OCI-LY3 (cell line): ENCODE measurements at regions not wholly inside any gene's neighbourhood (a gene's known extent, or its start where the extent isn't known, plus 50 kb on each side); places are given as distances from the start of the nearest gene placed in this dataset.

Source experiments
- H2AFZ ChIP-seq: fragments of 200-600, 300-600 bp; shearing (Covaris generic); 2 replicates; pipeline ENCODE4 v1.6.0; 2014; ENCODE audit warnings: antibody characterized with exemption, low read depth, low read length
- H3K27ac ChIP-seq: fragments of 200-600, 300-600 bp; sonication (generic); 2 replicates; pipeline ENCODE4 v1.5.1; 2014; ENCODE audit warnings: mild to moderate bottlenecking, low read length, moderate library complexity, mixed read lengths
- H3K27me3 ChIP-seq: fragments of 200-600, 300-600 bp; sonication (generic); 2 replicates; pipeline ENCODE4 v1.6.1; 2014; ENCODE audit warnings: low read depth, low read length, mixed read lengths
- H3K36me3 ChIP-seq: fragments of 200-600, 300-600 bp; sonication (generic); replicated peaks from 2 replicates; pipeline ENCODE3; 2014; ENCODE audit warnings: low read depth, low read length, mixed read lengths
- H3K4me1 ChIP-seq: fragments of 300-600, 200-600 bp; sonication (generic); 2 replicates; pipeline ENCODE4 v1.6.1; 2014; ENCODE audit warnings: low read length, mixed read lengths
- H3K4me2 ChIP-seq: fragments of 200-600, 300-600 bp; sonication (generic); 2 replicates; pipeline ENCODE4 v1.6.1; 2014; ENCODE audit warnings: low read length, mixed read lengths
- H3K4me3 ChIP-seq: fragments of 300-600, 200-600 bp; sonication (generic); 2 replicates; pipeline ENCODE4 v1.5.1; 2014; ENCODE audit warnings: antibody characterized with exemption, mild to moderate bottlenecking, low read length, moderate library complexity
- H3K79me2 ChIP-seq: fragments of 300-600, 200-600 bp; shearing (Covaris generic); 2 replicates; pipeline ENCODE4 v1.6.1; 2014; ENCODE audit warnings: mild to moderate bottlenecking, low read length, mixed read lengths
- H3K9ac ChIP-seq: fragments of 300-600, 200-600 bp; shearing (Covaris generic); 2 replicates; pipeline ENCODE4 v1.6.0; 2014; ENCODE audit warnings: mild to moderate bottlenecking, low read length, moderate library complexity
- H3K9me3 ChIP-seq: fragments of 200-600, 300-600 bp; shearing (Covaris generic); 2 replicates; pipeline ENCODE4 v1.6.1; 2014; ENCODE audit warnings: low read length, mixed read lengths; ENCODE audit not compliant: insufficient read depth
- H4K20me1 ChIP-seq: fragments of 200-600, 300-600 bp; sonication (generic); 2 replicates; pipeline ENCODE4 v1.6.1; 2016; ENCODE audit warnings: low read length, mixed read lengths; ENCODE audit not compliant: insufficient read depth
- EZH2phosphoT487 ChIP-seq: fragments of 200-600 bp; shearing (Covaris generic); IDR thresholded peaks from 2 replicates; pipeline ENCODE4 v1.6.1; 2018; ENCODE audit warnings: antibody characterized with exemption, mixed run types, low read depth
- TF ChIP-seq, protein P1 (sequence below): fragments of 200-600, 300-600 bp; sonication (generic); IDR thresholded peaks from 2 replicates; pipeline ENCODE4 v1.5.1; 2014; ENCODE audit warnings: antibody characterized with exemption, low read length, low read depth

DNA sequence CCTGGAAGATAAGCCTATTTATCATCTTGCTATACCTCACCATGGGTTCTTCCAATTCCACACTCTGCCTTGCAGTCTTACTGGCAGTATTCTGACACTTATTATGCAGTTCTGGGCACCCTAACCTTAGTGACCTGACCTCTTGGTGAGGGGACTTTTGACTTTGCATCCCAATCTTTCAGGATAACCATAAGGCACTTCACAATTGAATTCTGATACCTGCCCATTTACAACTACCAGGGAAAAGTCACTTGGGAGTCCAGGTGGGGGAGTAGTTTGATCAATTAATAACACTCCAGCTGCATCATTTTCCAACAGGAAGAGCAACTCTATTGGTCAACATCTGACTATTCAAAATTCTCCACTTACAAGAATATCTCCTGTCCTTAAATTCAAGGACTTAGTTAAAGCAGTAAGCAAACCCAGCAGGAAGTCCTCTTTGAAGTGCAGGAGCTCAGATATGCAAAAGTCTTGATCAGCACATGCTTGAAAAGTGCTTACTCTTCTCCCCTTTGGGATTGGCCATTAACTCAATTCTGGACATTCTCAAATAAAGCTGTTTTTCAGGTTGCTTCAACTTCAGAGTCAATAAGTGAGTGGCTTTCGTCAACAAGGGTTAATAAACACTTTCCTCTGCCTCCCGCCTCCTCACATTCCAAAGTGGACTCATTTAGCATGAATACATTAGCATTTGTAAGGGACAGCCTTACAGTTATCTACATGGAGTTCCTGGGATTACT is 177.4 kb upstream of the NRIP1 start:
- no peak overlapping the region for H3K4me2 ChIP-seq
- TF ChIP-seq EZH2phosphoT487: no peak
- TF ChIP-seq, protein P1, sequence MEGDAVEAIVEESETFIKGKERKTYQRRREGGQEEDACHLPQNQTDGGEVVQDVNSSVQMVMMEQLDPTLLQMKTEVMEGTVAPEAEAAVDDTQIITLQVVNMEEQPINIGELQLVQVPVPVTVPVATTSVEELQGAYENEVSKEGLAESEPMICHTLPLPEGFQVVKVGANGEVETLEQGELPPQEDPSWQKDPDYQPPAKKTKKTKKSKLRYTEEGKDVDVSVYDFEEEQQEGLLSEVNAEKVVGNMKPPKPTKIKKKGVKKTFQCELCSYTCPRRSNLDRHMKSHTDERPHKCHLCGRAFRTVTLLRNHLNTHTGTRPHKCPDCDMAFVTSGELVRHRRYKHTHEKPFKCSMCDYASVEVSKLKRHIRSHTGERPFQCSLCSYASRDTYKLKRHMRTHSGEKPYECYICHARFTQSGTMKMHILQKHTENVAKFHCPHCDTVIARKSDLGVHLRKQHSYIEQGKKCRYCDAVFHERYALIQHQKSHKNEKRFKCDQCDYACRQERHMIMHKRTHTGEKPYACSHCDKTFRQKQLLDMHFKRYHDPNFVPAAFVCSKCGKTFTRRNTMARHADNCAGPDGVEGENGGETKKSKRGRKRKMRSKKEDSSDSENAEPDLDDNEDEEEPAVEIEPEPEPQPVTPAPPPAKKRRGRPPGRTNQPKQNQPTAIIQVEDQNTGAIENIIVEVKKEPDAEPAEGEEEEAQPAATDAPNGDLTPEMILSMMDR: no peak
- H2AFZ ChIP-seq: no peak overlapping the region
- H3K4me1 ChIP-seq: no peaks in the 10 kb centered on the region
- H4K20me1 ChIP-seq: no peaks in the 10 kb centered on the region
- H3K4me3 ChIP-seq: no peak overlapping the region
- H3K36me3 ChIP-seq: no peaks in the 10 kb centered on the region
- H3K27ac ChIP-seq: no peak overlapping the region
- H3K27me3 ChIP-seq: no peaks in the 10 kb centered on the region
- H3K79me2 ChIP-seq: no peaks in the 10 kb centered on the region
- H3K9ac ChIP-seq: no peak overlapping the region
- H3K9me3 ChIP-seq: no peaks in the 10 kb centered on the region

DNA sequence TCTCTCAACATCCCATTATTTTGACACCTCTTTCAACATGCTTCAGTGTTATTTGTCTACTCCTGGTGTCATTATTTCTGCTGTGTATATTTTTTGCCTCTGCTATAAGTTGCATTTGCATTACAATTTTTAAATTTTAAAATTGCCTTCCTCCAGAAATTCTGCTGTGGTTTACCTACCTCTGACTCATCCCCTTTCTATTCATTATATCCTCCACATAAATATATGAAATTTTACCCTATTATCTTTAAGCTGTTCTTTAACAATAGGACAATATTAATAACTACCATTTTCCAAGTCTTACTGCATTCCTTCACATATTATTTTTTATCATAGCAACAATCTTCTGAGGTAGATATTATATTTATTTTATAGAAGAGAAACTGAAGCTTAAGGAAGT is 178.1 kb upstream of the NRIP1 start:
- no peaks in the 10 kb centered on the region for H4K20me1 ChIP-seq
- H3K9me3 ChIP-seq: no peaks in the 10 kb centered on the region
- H3K9ac ChIP-seq: no peak overlapping the region
- H3K36me3 ChIP-seq: no peaks in the 10 kb centered on the region
- H3K27me3 ChIP-seq: no peaks in the 10 kb centered on the region
- H3K4me2 ChIP-seq: no peak overlapping the region
- no peak overlapping the region for H3K27ac ChIP-seq
- TF ChIP-seq, protein P1: no peak
- no peak for TF ChIP-seq EZH2phosphoT487
- no peak overlapping the region for H2AFZ ChIP-seq
- no peaks in the 10 kb centered on the region for H3K79me2 ChIP-seq
- no peaks in the 10 kb centered on the region for H3K4me1 ChIP-seq
- H3K4me3 ChIP-seq: no peak overlapping the region

DNA sequence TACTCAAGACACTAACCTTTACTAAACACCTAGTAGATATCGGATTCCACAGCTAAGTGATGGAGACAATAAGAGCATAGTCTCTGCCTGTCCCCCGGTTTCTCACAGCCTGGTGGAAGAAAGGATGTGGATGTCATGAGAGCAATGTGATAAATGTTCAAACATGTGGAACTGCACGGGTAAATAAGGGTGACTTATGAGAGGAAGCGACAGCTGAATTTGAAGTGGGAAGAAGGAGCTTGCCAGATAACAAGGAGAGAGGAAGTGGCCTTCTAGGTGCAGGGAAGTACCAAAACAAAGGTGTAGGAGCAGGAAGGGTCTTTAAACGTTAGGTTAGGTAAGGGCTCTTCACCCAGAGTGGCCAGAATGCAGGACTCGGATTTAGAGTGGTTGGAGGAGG is 178.6 kb upstream of the NRIP1 start:
- Histone ChIP-seq H3K4me2 (no peak overlapping the region), H3K9ac (no peak overlapping the region), H3K27me3 (no peaks in the 10 kb centered on the region), H3K4me3 (no peak overlapping the region), H3K79me2 (no peaks in the 10 kb centered on the region), H3K36me3 (no peaks in the 10 kb centered on the region), H3K27ac (no peak overlapping the region), H3K4me1 (no peaks in the 10 kb centered on the region), H4K20me1 (no peaks in the 10 kb centered on the region), H2AFZ (no peak overlapping the region), H3K9me3 (no peaks in the 10 kb centered on the region)
- TF ChIP-seq, protein P1: no peak
- TF ChIP-seq EZH2phosphoT487: no peak

DNA sequence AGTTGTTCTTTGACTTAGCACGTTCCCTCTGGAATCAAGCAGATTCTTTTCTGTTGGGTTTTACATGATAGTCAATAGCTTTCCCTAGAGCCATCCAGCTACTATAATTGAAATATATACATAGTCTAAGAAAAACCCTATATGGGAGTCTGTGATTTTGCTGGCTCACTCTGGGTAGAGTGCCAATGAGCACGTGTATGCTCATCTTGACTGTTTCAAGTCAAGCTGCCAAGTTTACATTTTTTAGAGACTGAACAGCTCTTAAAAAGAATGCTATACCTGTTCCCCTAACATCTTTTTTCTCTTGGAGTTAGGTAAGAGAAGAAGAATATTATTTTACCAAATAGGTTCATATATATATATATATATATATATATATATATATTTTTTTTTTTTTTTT is 182.8 kb upstream of the NRIP1 start:
- H3K79me2 ChIP-seq: no peaks in the 10 kb centered on the region
- H3K4me1 ChIP-seq: no peaks in the 10 kb centered on the region
- H3K4me3 ChIP-seq: no peak overlapping the region
- no peak overlapping the region for H3K9ac ChIP-seq
- H4K20me1 ChIP-seq: no peaks in the 10 kb centered on the region
- H3K27ac ChIP-seq: no peak overlapping the region
- H3K27me3 ChIP-seq: no peaks in the 10 kb centered on the region
- H2AFZ ChIP-seq: no peak overlapping the region
- no peaks in the 10 kb centered on the region for H3K9me3 ChIP-seq
- TF ChIP-seq EZH2phosphoT487: no peak
- TF ChIP-seq, protein P1: no peak
- H3K4me2 ChIP-seq: no peak overlapping the region
- H3K36me3 ChIP-seq: no peaks in the 10 kb centered on the region
